GM12878 (cell line): ENCODE measurements at regions not wholly inside any gene's neighbourhood (a gene's known extent, or its start where the extent isn't known, plus 50 kb on each side); places are given as distances from the start of the nearest gene placed in this dataset.

ENCODE experiments used
- ATAC-seq: fragments of 200-7000 bp; cut with Tn5 transposase; 3 replicates; pipeline ENCODE4 v1.9.1; 2020; ENCODE audit warnings: mild to moderate bottlenecking, moderate library complexity
- BruUV-seq: library from RNA; stranded (reverse); fragments of 400-500 nt; replicated peaks from 2 replicates; lab custom pipeline; 2021; lab: Mats Ljungman, UMichigan
- CTCF ChIA-PET: fragments of 300-600 bp; sonication (Branson Sonifier 250); formaldehyde crosslinking; extraction: SDS; loops from one replicate; lab custom pipeline; 2021; ENCODE audit warnings: inconsistent platforms; lab: Yijun Ruan, JAX
- POLR2A ChIA-PET: fragments of 350-600 bp; formaldehyde crosslinking; extraction: SDS; loops from one replicate; lab custom pipeline; 2021; ENCODE audit warnings: inconsistent platforms; lab: Charles Lee
- RAD21 ChIA-PET: fragments of 300-600 bp; sonication (Branson Sonifier 250); formaldehyde crosslinking; loops from one replicate; lab custom pipeline; 2023; ENCODE audit warnings: antibody characterized with exemption; ENCODE audit not compliant: unreplicated experiment; lab: Charles Lee
- SMC1A ChIA-PET: fragments of 300-600 bp; sonication (Branson Sonifier 250); formaldehyde crosslinking; loops from one replicate; lab custom pipeline; 2023; ENCODE audit not compliant: unreplicated experiment, uncharacterized antibody; lab: Charles Lee
- DNase-seq: peaks from one replicate; pipeline ENCODE4 v3.0.0-alpha.2; 2011; ENCODE audit warnings: low read depth, low spot score
- FAIRE-seq: peaks from 3 replicates; lab custom pipeline; 2011; peaks lifted over from hg19 to GRCh38; lab: Jason Lieb, UNC
- H2AFZ ChIP-seq: 2 replicates; pipeline ENCODE4 v1.6.0; 2011; ENCODE audit warnings: low read depth, low read length, control low read depth; ENCODE audit not compliant: control insufficient read depth
- H3K27ac ChIP-seq: 2 replicates; pipeline ENCODE4 v1.5.1; 2011; ENCODE audit warnings: control low read depth; ENCODE audit not compliant: control insufficient read depth, insufficient read depth
- H3K27me3 ChIP-seq, 2 experiments: replicated peaks in 1 of 2; 2 replicates each; pipeline versions ENCODE4 v1.6.0 to v1.6.1; 2011; ENCODE audit warnings: low read length in 1 of 2; ENCODE audit not compliant: control insufficient read depth in 2 of 2, insufficient read depth in 2 of 2
- H3K36me3 ChIP-seq, 2 experiments: 2 replicates each; pipeline ENCODE4 v1.5.1; 2011; ENCODE audit warnings: low read length in 1 of 2; ENCODE audit not compliant: control insufficient read depth in 2 of 2, insufficient read depth in 2 of 2
- H3K4me1 ChIP-seq: 2 replicates; pipeline ENCODE4 v1.6.1; 2011; ENCODE audit warnings: mild to moderate bottlenecking, low read length, moderate library complexity, mixed read lengths; ENCODE audit not compliant: control insufficient read depth, insufficient read depth
- H3K4me2 ChIP-seq: 2 replicates; pipeline ENCODE4 v1.6.0; 2011; ENCODE audit warnings: control low read depth; ENCODE audit not compliant: control insufficient read depth, insufficient read depth
- H3K4me3 ChIP-seq: fragments of 200-600 bp; sonication (generic); 2 replicates; pipeline ENCODE4 v1.5.1; 2016
- H3K79me2 ChIP-seq: 2 replicates; pipeline ENCODE4 v1.6.0; 2011; ENCODE audit warnings: low read length; ENCODE audit not compliant: control insufficient read depth, insufficient read depth
- H3K9ac ChIP-seq: 2 replicates; pipeline ENCODE4 v1.8.0; 2011; ENCODE audit warnings: low read length, control low read depth, mixed read lengths; ENCODE audit not compliant: control insufficient read depth, insufficient read depth
- H3K9me3 ChIP-seq: replicated peaks from 3 replicates; pipeline ENCODE4 v1.5.1; 2011; ENCODE audit warnings: mild to moderate bottlenecking, low read length; ENCODE audit not compliant: control insufficient read depth, insufficient read depth
- H4K20me1 ChIP-seq: 2 replicates; pipeline ENCODE4 v1.6.0; 2011; ENCODE audit not compliant: control insufficient read depth, insufficient read depth
- ASH2L ChIP-seq: fragments of 300-600, 200-600 bp; sonication (generic); IDR thresholded peaks from 2 replicates; pipeline ENCODE4 v1.6.1; 2017; ENCODE audit warnings: low read depth, mild to moderate bottlenecking, borderline replicate concordance
- BMI1 ChIP-seq: fragments of 450-650 bp; IDR thresholded peaks from 2 replicates; pipeline ENCODE4 v1.6.1; 2016; ENCODE audit warnings: mild to moderate bottlenecking, moderate library complexity, borderline replicate concordance
- CHD4 ChIP-seq: fragments of 200-600 bp; sonication (generic); IDR thresholded peaks from 2 replicates; pipeline ENCODE4 v1.6.1; 2016; ENCODE audit warnings: mild to moderate bottlenecking
- E2F4 ChIP-seq: IDR thresholded peaks from 2 replicates; pipeline ENCODE4 v1.6.1; 2012; ENCODE audit warnings: low read depth, low read length, improper control_type of control experiment
- ESRRA ChIP-seq: IDR thresholded peaks from 2 replicates; pipeline ENCODE4 v1.6.1; 2012; ENCODE audit warnings: mild to moderate bottlenecking, low read length, improper control_type of control experiment
- FOXM1 ChIP-seq: IDR thresholded peaks from 2 replicates; pipeline ENCODE4 v1.6.1; 2012; ENCODE audit warnings: low read depth, mild to moderate bottlenecking, inconsistent platforms, low read length, moderate library complexity
- GABPA ChIP-seq: IDR thresholded peaks from 2 replicates; pipeline ENCODE4 v1.6.1; 2014; ENCODE audit warnings: antibody characterized with exemption, low read depth, mild to moderate bottlenecking, inconsistent platforms
- IKZF1 ChIP-seq: fragments of 450-650 bp; conservative IDR thresholded peaks from 2 replicates; pipeline ENCODE4 v1.6.1; 2017; ENCODE audit warnings: antibody characterized with exemption, mild to moderate bottlenecking
- KLF5 ChIP-seq: fragments of 450-650 bp; IDR thresholded peaks from 2 replicates; pipeline ENCODE4 v1.6.1; 2014; ENCODE audit warnings: mild to moderate bottlenecking; ENCODE audit not compliant: partially characterized antibody
- MYC ChIP-seq: IDR thresholded peaks from 2 replicates; pipeline ENCODE4 v1.6.1; 2011; ENCODE audit warnings: mild to moderate bottlenecking, low read length, moderate library complexity, inconsistent platforms; ENCODE audit not compliant: insufficient read depth, insufficient replicate concordance, insufficient read length, severe bottlenecking
- NBN ChIP-seq: fragments of 450-650 bp; IDR thresholded peaks from 2 replicates; pipeline ENCODE4 v1.6.1; 2016
- NFXL1 ChIP-seq: fragments of 450-650 bp; IDR thresholded peaks from 2 replicates; pipeline ENCODE4 v1.6.1; 2017; ENCODE audit warnings: antibody characterized with exemption, mild to moderate bottlenecking, borderline replicate concordance
- NFYA ChIP-seq: IDR thresholded peaks from 2 replicates; pipeline ENCODE4 v1.6.1; 2011; ENCODE audit warnings: low read depth, mild to moderate bottlenecking, low read length, improper control_type of control experiment, borderline replicate concordance
- NR2C1 ChIP-seq: fragments of 450-650 bp; IDR thresholded peaks from 2 replicates; pipeline ENCODE4 v1.6.1; 2017; ENCODE audit warnings: antibody characterized with exemption, mild to moderate bottlenecking, moderate library complexity
- PKNOX1 ChIP-seq: fragments of 450-650 bp; IDR thresholded peaks from 2 replicates; pipeline ENCODE4 v1.6.1; 2016; ENCODE audit warnings: mild to moderate bottlenecking
- RCOR1 ChIP-seq: conservative IDR thresholded peaks from 2 replicates; pipeline ENCODE4 v1.6.1; 2012; ENCODE audit warnings: low read depth, low read length, improper control_type of control experiment
- RELA ChIP-seq: fragments of 450-650 bp; IDR thresholded peaks from 2 replicates; pipeline ENCODE4 v1.8.0; 2014; ENCODE audit warnings: borderline replicate concordance; ENCODE audit not compliant: partially characterized antibody
- SRF ChIP-seq, 2 experiments: IDR thresholded peaks; 2 replicates each; pipeline ENCODE4 v1.6.1; 2011; ENCODE audit warnings: low read depth in 2 of 2, low read length in 2 of 2, mild to moderate bottlenecking in 1 of 2, moderate library complexity in 1 of 2
- YY1 ChIP-seq: IDR thresholded peaks from 2 replicates; pipeline ENCODE4 v1.6.1; 2011; ENCODE audit warnings: low read depth, mild to moderate bottlenecking, low read length
- ZNF217 ChIP-seq: fragments of 450-650 bp; IDR thresholded peaks from 2 replicates; pipeline ENCODE4 v1.6.1; 2017; ENCODE audit warnings: antibody characterized with exemption, mild to moderate bottlenecking
- WGBS: methylation state at CpG from one replicate; pipeline ENCODE4 v1.1.6; 2016; ENCODE audit warnings: low lambda C conversion rate; ENCODE audit not compliant: insufficient replicate concordance, insufficient coverage; ENCODE audit errors: missing lambda C conversion rate; 5-methylcytosine and 5-hydroxymethylcytosine counted together
- in situ Hi-C: fragments of 300-500 bp; cut with MboI; formaldehyde crosslinking; loops from 9 replicates; pipeline ENCODE4 v1.14.3; 2018; ENCODE audit warnings: mixed read lengths
- intact Hi-C: fragments of 100-400 bp; cut with micrococcal nuclease; formaldehyde crosslinking; loops from one replicate; pipeline ENCODE4 v1.14.2; 2022; ENCODE audit not compliant: unreplicated experiment

- no peak for TF ChIP-seq PKNOX1
- TF ChIP-seq SRF (IDR thresholded peaks at IDR 0.05; ENCODE audit: low read depth in 2 of 2, low read length in 2 of 2), result no peak
- no peak for TF ChIP-seq ESRRA
- no peak for TF ChIP-seq YY1
- TF ChIP-seq IKZF1, result no peak
- TF ChIP-seq BMI1, result no peak
- TF ChIP-seq RCOR1, result no peak
- TF ChIP-seq CHD4, result no peak
- no peak for TF ChIP-seq ASH2L
Measured at GRCh38 chr1:170261669-170262068, 115.9 kb downstream of the NTMT2 start (continued).

GRCh38 chr1:170262276-170262939, 116.6 kb downstream of the NTMT2 start:
- ChIA-PET CTCF (interaction anchor here (0.6 to 1.5 kb wide), 5 partner anchors 9 to 103 kb away, joined by 3 read pairs; no protein-coding TSS in a partner anchor), RAD21 (interaction anchor here (1.1 to 1.6 kb wide), 2 partner anchors 9 to 13 kb away, joined by 3 read pairs; no protein-coding TSS in a partner anchor), POLR2A (interaction anchor here (0.6 kb wide), 1 partner anchor 395 kb away, joined by 3 read pairs; no protein-coding TSS in a partner anchor), SMC1A (interaction anchor here (0.7 to 2.9 kb wide), 7 partner anchors 9 to 197 kb away, joined by 3 to 10 read pairs (median 4); no protein-coding TSS in a partner anchor)
- H3K4me1 ChIP-seq, result no peaks in the 10 kb centered on the region
- no peak overlapping the region for H3K4me3 ChIP-seq
- H3K9me3 ChIP-seq, result no peaks in the 10 kb centered on the region
- H3K36me3 ChIP-seq, result no peaks in the 10 kb centered on the region
- no peaks in the 10 kb centered on the region for H3K79me2 ChIP-seq
- no peaks in the 10 kb centered on the region for H3K27me3 ChIP-seq
- DNase-seq, result no peak
- peak; percentile 15; the same call in 1 of the 3 replicates for ATAC-seq
- FAIRE-seq, result no peak
- no peak overlapping the region for H3K27ac ChIP-seq
- H3K9ac ChIP-seq, result no peak overlapping the region
- H3K4me2 ChIP-seq, result no peak overlapping the region
- H2AFZ ChIP-seq, result no peak overlapping the region
- intact Hi-C loops, result no loop called here
- in situ Hi-C loops, result no loop called here
- H4K20me1 ChIP-seq, result no peaks in the 10 kb centered on the region
- BruUV-seq, result no TSS peak
- 42% methylated on average over 2 of the region's 2 CpGs for WGBS
- TF ChIP-seq E2F4 (no peak), KLF5 (no peak), PKNOX1 (no peak), FOXM1 (no peak), NR2C1 (no peak), ZNF217 (no peak), NBN (no peak), MYC (no peak), NFXL1 (no peak), NFYA (no peak), RELA (no peak), GABPA (no peak), ESRRA (no peak)
